KMS-11 (cell line): ENCODE measurements at regions not wholly inside any gene's neighbourhood (a gene's known extent, or its start where the extent isn't known, plus 50 kb on each side); places are given as distances from the start of the nearest gene placed in this dataset.

ENCODE experiments used
- H2AFZ ChIP-seq: fragments of 200-600 bp; sonication (generic); 2 replicates; pipeline ENCODE4 v1.6.1; 2016; ENCODE audit warnings: antibody characterized with exemption, mixed run types, low read depth
- H3K27ac ChIP-seq: fragments of 200-600 bp; sonication (generic); 2 replicates; pipeline ENCODE4 v1.6.1; 2016; ENCODE audit warnings: mild to moderate bottlenecking, mixed run types
- H3K27me3 ChIP-seq: fragments of 200-600 bp; sonication (generic); 2 replicates; pipeline ENCODE4 v1.6.1; 2017; ENCODE audit warnings: mild to moderate bottlenecking, low read depth, mixed run types, moderate library complexity; ENCODE audit not compliant: insufficient read depth
- H3K36me3 ChIP-seq: fragments of 200-600 bp; sonication (generic); 2 replicates; pipeline ENCODE4 v1.6.1; 2017; ENCODE audit warnings: mild to moderate bottlenecking, mixed run types; ENCODE audit not compliant: insufficient read depth
- H3K4me1 ChIP-seq: fragments of 200-600 bp; sonication (generic); 2 replicates; pipeline ENCODE4 v1.6.1; 2016; ENCODE audit warnings: mild to moderate bottlenecking, low read depth, mixed run types; ENCODE audit not compliant: poor library complexity, severe bottlenecking
- H3K4me2 ChIP-seq: fragments of 200-600 bp; sonication (generic); 2 replicates; pipeline ENCODE4 v1.7.0; 2016; ENCODE audit warnings: mild to moderate bottlenecking, mixed run types
- H3K4me3 ChIP-seq: fragments of 200-600 bp; sonication (generic); IDR thresholded peaks from 2 replicates; pipeline ENCODE4 v1.6.1; 2017; ENCODE audit warnings: low read depth, low read length, mixed read lengths; ENCODE audit not compliant: insufficient read depth
- H3K79me2 ChIP-seq: fragments of 200-600 bp; sonication (generic); 2 replicates; pipeline ENCODE4 v1.6.1; 2016; ENCODE audit warnings: low read depth, mixed run types; ENCODE audit not compliant: insufficient read depth
- H3K9ac ChIP-seq: fragments of 200-600 bp; sonication (generic); 2 replicates; pipeline ENCODE4 v1.6.1; 2016; ENCODE audit warnings: mild to moderate bottlenecking, mixed run types
- H4K20me1 ChIP-seq: fragments of 200-600 bp; sonication (generic); 2 replicates; pipeline ENCODE4 v1.6.1; 2016; ENCODE audit warnings: mild to moderate bottlenecking, mixed run types; ENCODE audit not compliant: insufficient read depth
- TF ChIP-seq, protein P1 (sequence below): fragments of 200-600 bp; sonication (generic); conservative IDR thresholded peaks from 2 replicates; pipeline ENCODE4 v1.6.1; 2017; ENCODE audit warnings: low read depth, mild to moderate bottlenecking, antibody characterized with exemption, low read length, moderate library complexity, mixed read lengths

GRCh38 chr10:59064080-59064692 lies 112.3 kb upstream of the PHYHIPL start:
- Histone ChIP-seq H3K27ac (no peak overlapping the region), H2AFZ (no peak overlapping the region), H3K79me2 (no peaks in the 10 kb centered on the region), H3K36me3 (no peaks in the 10 kb centered on the region), H3K4me2 (no peak overlapping the region), H3K4me1 (no peaks in the 10 kb centered on the region), H3K9ac (no peak overlapping the region), H4K20me1 (no peaks in the 10 kb centered on the region), H3K27me3 (no peaks in the 10 kb centered on the region), H3K4me3 (no peak overlapping the region)
- TF ChIP-seq, protein P1, sequence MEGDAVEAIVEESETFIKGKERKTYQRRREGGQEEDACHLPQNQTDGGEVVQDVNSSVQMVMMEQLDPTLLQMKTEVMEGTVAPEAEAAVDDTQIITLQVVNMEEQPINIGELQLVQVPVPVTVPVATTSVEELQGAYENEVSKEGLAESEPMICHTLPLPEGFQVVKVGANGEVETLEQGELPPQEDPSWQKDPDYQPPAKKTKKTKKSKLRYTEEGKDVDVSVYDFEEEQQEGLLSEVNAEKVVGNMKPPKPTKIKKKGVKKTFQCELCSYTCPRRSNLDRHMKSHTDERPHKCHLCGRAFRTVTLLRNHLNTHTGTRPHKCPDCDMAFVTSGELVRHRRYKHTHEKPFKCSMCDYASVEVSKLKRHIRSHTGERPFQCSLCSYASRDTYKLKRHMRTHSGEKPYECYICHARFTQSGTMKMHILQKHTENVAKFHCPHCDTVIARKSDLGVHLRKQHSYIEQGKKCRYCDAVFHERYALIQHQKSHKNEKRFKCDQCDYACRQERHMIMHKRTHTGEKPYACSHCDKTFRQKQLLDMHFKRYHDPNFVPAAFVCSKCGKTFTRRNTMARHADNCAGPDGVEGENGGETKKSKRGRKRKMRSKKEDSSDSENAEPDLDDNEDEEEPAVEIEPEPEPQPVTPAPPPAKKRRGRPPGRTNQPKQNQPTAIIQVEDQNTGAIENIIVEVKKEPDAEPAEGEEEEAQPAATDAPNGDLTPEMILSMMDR: no peak

GRCh38 chr10:59064759-59065539 lies 111.5 kb upstream of the PHYHIPL start:
- no peaks in the 10 kb centered on the region for H3K27me3 ChIP-seq
- no peak overlapping the region for H3K4me3 ChIP-seq
- TF ChIP-seq, protein P1: no peak
- no peaks in the 10 kb centered on the region for H4K20me1 ChIP-seq
- H3K4me1 ChIP-seq: no peaks in the 10 kb centered on the region
- H3K4me2 ChIP-seq: no peak overlapping the region
- H3K79me2 ChIP-seq: no peaks in the 10 kb centered on the region
- no peaks in the 10 kb centered on the region for H3K36me3 ChIP-seq
- H3K27ac ChIP-seq: no peak overlapping the region
- H2AFZ ChIP-seq: no peak overlapping the region
- no peak overlapping the region for H3K9ac ChIP-seq

DNA sequence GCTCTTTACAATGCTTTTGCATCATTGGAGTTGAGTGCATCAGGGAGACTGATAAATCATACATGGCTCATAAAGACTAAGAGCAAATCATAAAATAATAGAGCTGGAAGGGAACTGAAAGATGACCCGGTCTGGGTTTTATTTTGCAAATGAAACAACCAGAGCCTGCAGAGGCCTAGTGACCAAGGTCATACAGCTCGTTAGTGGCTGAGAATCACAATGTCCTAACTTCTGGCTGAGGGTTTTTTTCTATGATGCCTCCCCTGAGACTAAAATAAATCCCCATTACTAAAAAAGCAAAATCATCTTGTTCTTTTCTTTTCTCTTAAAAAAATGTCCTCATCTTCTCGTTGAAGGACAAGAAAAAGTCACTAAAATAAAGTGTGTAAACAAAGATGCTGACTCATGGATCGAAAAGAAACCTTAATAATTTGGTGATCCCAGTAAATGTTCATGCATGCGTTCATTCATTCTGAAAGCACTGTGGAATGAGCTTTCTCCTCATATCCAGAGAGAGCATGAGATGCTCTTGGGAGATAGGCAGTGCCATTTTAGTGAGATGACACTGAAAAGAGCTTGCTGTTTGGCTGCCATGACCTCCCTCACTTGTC lies 107.8 kb upstream of the PHYHIPL start:
- TF ChIP-seq, protein P1: no peak
- H3K36me3 ChIP-seq: no peaks in the 10 kb centered on the region

DNA sequence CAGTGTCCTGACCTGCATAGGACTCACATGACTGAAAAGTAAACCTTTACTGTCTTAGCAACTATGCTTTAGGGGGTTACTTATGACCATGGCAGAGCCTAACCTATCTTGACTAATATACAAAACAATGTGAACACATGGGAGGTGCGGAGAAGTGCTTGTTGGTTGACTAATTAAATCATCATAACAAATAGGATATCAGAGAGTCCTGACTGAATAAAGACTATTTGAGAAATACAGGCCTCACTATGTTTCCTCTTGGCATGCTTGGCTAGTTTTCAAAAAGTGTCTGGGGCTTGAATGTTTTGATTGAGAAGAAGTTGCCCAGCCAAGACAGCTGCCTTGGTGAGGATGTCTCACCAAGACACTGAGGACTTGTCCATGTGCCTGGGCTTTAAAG lies 104.4 kb upstream of the PHYHIPL start:
- Histone ChIP-seq H3K4me1 (no peaks in the 10 kb centered on the region), H3K79me2 (no peaks in the 10 kb centered on the region), H3K36me3 (no peaks in the 10 kb centered on the region), H3K27ac (no peak overlapping the region), H2AFZ (no peak overlapping the region), H3K9ac (no peak overlapping the region), H3K27me3 (no peaks in the 10 kb centered on the region), H3K4me3 (no peak overlapping the region), H3K4me2 (no peak overlapping the region), H4K20me1 (no peaks in the 10 kb centered on the region)
- TF ChIP-seq, protein P1: no peak

More for the DNA sequence above, 107.8 kb upstream of the PHYHIPL start:
- Histone ChIP-seq H3K4me1 (no peaks in the 10 kb centered on the region), H3K27me3 (no peaks in the 10 kb centered on the region), H4K20me1 (no peaks in the 10 kb centered on the region), H3K79me2 (no peaks in the 10 kb centered on the region), H3K9ac (no peak overlapping the region), H2AFZ (no peak overlapping the region), H3K27ac (no peak overlapping the region), H3K4me2 (no peak overlapping the region), H3K4me3 (no peak overlapping the region)
